ENCODE measurements at regions not wholly inside any gene's neighbourhood (a gene's known extent, or its start where the extent isn't known, plus 50 kb on each side); places are given as distances from the start of the nearest gene placed in this dataset.
"Not testable (repeated sequence)": the region's sequence is repeated elsewhere in the genome, so short reads cannot be mapped to it uniquely, and the experiment has no call there.

- DNase-seq (ENCODE audit: low spot score): no peak
- FAIRE-seq: no peak
Observed at GRCh38 chr5:147075187-147075586, 159.6 kb upstream of the STK32A start.

- no peak for DNase-seq (ENCODE audit: low spot score)
- FAIRE-seq: no peak
Observed at GRCh38 chr5:147080391-147080790, 154.4 kb upstream of the STK32A start.

GRCh38 chr5:147081311-147081764 lies 153.5 kb upstream of the STK32A start:
- DNase-seq (ENCODE audit: low spot score) (no peak), FAIRE-seq (no peak)

DNA sequence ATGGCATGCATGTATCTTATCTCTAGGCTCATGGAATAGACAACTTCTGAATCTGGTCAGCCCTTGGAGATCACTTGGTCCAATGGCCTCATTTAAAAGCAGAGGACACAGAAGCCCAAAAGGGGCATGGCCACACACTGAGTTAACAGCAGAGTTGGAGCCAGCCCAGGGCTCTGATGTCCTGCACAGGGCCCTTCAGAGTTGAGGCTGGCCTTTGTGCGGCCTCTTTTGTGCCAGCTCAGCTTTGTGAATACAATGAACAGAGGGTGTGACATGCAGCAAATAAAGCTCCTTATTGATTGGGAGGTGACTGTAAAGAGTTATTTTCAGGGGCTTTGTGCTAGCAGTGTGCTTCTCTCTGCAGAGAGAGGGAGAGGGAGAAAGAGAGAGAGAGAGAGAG lies 150.1 kb upstream of the STK32A start:
- DNase-seq (ENCODE audit: low spot score): no peak
- FAIRE-seq: no peak

DNA sequence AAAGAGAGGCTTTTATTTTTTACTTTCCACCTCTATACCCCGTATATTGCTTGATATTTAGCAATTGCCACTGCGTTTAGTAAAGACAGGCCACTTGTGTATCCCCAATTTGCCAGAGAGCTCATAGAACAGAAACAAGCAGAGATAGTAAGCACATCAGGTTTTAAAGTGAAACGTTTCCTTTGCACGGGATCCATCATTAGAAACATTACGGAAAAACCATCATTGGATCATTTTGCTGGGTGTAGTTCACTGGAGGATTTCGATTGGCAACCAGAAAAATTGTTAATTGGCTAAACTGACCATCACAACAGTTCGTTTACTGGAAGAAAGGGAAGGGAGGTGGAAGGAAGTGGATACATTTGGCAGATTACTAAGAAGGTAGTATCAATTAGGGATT lies 149.4 kb upstream of the STK32A start:
- FAIRE-seq (no peak), DNase-seq (ENCODE audit: low spot score) (no peak)

DNA sequence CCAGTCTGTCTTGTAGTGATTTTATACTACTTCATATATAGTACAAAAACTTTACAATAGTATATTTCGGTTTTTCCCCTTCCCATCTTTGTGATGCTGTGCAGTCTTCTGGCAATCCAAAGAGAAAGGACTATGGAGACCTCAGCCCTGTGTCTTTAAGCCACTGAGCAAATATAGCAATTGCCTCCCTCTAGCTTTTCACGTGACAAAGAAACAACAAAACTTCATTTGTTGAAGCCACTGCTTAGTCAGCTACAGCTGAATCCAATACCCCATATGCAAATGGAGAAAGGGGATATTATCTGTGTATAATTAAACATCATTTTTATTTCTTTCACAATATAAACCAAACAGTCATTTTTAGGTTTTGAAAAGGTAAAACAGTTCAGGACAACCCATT lies 142.8 kb upstream of the STK32A start:
- FAIRE-seq: no peak
- DNase-seq (ENCODE audit: low spot score): no peak

DNA sequence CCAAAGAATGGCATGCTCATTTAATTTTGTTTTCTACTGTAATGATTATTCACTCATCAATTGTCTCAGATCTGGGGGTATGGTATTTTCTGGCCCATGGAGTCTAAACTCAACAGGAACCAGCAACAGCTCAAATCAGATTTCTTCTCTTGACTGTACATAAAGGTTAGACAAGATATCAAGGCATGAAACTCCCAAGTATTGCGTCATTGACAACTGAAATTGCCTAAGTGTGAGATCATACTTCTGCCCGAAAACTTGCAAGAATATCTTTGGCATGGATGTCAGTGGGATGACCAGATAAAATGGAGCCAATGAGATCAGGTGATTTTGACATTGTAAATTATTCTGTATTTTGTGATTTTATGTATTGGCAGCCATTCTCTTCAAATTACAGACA lies 141.7 kb upstream of the STK32A start:
- DNase-seq (ENCODE audit: low spot score) (no peak), FAIRE-seq (no peak)

- DNase-seq (ENCODE audit: low spot score): no peak
Observed at GRCh38 chr5:147095740-147096139, 139.1 kb upstream of the STK32A start.

DNA sequence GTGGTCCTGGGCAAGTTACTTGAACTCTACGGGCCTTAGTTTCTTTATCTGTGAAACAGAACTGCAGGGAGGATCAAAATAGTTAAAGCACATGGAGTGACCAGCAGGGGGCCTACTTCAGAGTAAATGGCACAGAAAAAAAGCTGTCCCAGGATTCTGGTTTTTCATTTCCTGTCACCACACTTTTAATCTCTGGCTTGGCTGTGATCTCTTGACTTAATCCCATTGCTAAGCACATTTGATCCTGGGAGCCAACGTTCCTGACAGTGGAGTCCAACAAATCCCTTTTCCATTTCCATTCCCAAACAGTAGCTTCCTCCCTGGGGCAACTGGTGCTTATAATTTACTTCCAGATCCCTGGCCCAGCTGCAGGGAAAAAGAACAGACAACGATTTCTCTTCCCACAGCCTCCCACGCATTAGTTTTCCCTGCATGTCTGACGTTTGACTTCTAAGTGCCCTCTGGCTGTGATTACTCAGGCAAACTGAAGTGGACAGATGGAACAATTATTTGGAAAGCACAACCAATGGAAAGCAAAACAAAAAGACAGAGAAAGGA lies 136.5 kb upstream of the STK32A start:
- DNase-seq (ENCODE audit: low spot score) (peak; percentile 48), FAIRE-seq (no peak)

More at GRCh38 chr5:147095740-147096139, 139.1 kb upstream of the STK32A start:
- FAIRE-seq: no peak

- no peak for FAIRE-seq
- DNase-seq (ENCODE audit: low spot score): peak; percentile 20
Observed at GRCh38 chr5:147101659-147102369, 133.0 kb upstream of the STK32A start.

GRCh38 chr5:147112899-147113298 lies 121.9 kb upstream of the STK32A start:
- DNase-seq (ENCODE audit: low spot score): no peak
- FAIRE-seq: no peak

GRCh38 chr5:147113967-147114366 lies 120.9 kb upstream of the STK32A start:
- DNase-seq (ENCODE audit: low spot score): no peak
- no peak for FAIRE-seq

DNA sequence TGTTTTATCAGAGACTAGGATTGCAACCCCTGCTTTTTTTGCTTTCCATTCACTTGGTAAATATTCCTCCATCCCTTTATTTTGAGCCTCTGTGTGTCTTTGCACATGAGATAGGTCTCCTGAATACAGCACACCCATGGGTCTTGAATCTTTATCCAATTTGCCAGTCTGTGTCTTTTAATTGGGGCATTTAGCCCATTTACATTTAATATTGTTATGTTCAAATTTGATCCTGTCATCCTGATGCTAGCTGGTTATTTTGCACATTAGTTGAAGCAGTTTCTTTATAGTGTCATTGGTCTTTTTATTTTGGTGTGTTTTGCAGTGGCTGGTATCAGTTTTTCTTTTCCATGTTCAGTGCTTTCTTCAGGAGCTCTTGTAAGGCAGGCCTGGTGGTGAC lies 95.1 kb upstream of the STK32A start:
- not testable (repeated sequence) for DNase-seq (ENCODE audit: low spot score); FAIRE-seq

- FAIRE-seq (no peak), DNase-seq (ENCODE audit: low spot score) (no peak)
Observed at GRCh38 chr5:147140558-147140957, 94.3 kb upstream of the STK32A start.

DNA sequence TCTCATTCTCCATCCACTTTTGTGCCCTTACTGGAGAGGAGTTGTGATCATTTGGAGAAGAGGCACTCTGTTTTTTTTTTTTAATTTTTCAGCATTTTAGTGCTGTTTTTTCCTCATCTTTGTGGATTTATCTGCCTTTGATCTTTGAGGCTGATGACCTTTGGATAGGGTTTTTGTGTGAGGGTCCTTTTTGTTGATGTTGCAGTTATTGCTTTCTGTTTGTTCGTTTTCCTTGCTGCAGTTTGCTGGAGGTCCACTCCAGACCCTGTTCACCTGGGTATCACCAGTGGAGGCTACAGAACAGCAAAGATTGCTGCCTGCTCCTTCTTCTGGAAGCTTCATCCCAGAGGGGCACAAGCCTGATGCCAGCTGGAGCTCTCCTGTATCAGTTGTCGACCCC lies 93.2 kb upstream of the STK32A start:
- not testable (repeated sequence) for DNase-seq (ENCODE audit: low spot score); FAIRE-seq

DNA sequence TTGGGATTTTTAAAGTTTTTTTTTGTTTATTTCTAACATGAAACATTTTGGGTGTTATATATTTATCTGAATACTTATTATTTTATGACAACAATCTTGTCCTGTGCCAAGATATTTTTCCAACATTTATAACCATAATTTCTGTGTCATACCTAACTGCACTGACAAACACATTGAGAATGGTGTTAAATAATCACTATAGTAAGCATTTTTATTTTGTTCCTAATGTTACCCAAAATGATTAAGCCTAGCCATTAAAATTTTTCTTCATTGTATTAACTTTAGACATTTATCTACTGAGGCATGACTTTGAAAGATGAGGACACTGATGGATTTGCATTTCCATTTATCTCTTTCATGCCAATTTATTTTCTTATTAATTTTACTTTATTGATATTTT lies 91.6 kb upstream of the STK32A start:
- FAIRE-seq: no peak
- no peak for DNase-seq (ENCODE audit: low spot score)

- FAIRE-seq: no peak
- DNase-seq (ENCODE audit: low spot score): no peak
Observed at GRCh38 chr5:147145328-147145727, 89.5 kb upstream of the STK32A start.

- FAIRE-seq: no peak
Observed at GRCh38 chr5:147148715-147149114, 86.1 kb upstream of the STK32A start.

GRCh38 chr5:147152086-147152485 lies 82.7 kb upstream of the STK32A start:
- DNase-seq (ENCODE audit: low spot score): no peak
- FAIRE-seq: no peak

More at GRCh38 chr5:147148715-147149114, 86.1 kb upstream of the STK32A start:
- DNase-seq (ENCODE audit: low spot score): no peak

GRCh38 chr5:147154809-147155208 lies 80.0 kb upstream of the STK32A start:
- DNase-seq (ENCODE audit: low spot score) (no peak), FAIRE-seq (no peak)

DNA sequence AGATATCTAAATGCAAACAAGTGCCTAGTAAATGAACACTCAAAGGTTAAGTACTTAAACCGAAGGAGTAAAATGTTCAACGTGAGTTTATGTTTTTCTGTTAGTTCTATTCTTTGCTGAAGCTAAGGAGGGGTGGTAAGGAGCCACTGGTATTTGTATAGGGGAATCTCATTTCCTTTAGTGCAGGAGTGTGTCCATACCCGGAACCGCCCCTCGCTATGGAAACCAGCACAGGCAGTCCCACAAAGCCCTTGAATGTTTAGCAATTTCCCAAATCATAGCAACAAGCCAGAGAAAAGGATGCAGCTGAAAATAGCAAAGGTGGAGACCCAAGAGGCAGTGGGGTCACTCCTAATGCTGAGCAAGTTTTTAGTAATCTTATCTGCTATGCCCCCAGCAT lies 78.8 kb upstream of the STK32A start:
- FAIRE-seq (no peak), DNase-seq (ENCODE audit: low spot score) (no peak)

GRCh38 chr5:147160902-147161700 lies 73.7 kb upstream of the STK32A start:
- FAIRE-seq (no peak), DNase-seq (ENCODE audit: low spot score) (no peak)

Measured in urothelium cell line (cell line).